OCI-LY7 (cell line): ENCODE measurements at regions not wholly inside any gene's neighbourhood (a gene's known extent, or its start where the extent isn't known, plus 50 kb on each side); places are given as distances from the start of the nearest gene placed in this dataset.

ENCODE experiments used
- BruUV-seq: library from RNA; stranded (reverse); fragments of 400-500 nt; replicated peaks from 2 replicates; lab custom pipeline; 2021; lab: Mats Ljungman, UMichigan
- CTCF ChIA-PET: fragments of 300-600 bp; sonication (Branson Sonifier 250); formaldehyde crosslinking; loops from one replicate; lab custom pipeline; 2022; ENCODE audit warnings: antibody characterized with exemption; ENCODE audit not compliant: unreplicated experiment; lab: Charles Lee
- POLR2A ChIA-PET: fragments of 300-600 bp; sonication (Branson Sonifier 250); formaldehyde crosslinking; loops from one replicate; lab custom pipeline; 2022; ENCODE audit warnings: antibody characterized with exemption; lab: Charles Lee
- DNase-seq: peaks from one replicate; pipeline ENCODE4 v3.0.0-alpha.2; 2015; ENCODE audit warnings: low spot score
- H2AFZ ChIP-seq: fragments of 200-600 bp; sonication (generic), shearing (Covaris generic); 2 replicates; pipeline ENCODE4 v1.6.1; 2014; ENCODE audit warnings: mild to moderate bottlenecking, antibody characterized with exemption, low read length, moderate library complexity
- H3K27ac ChIP-seq: fragments of 200-600 bp; sonication (generic); 2 replicates; pipeline ENCODE4 v1.5.1; 2014; ENCODE audit warnings: mixed run types, low read depth, mild to moderate bottlenecking, moderate library complexity, low read length, inconsistent platforms; ENCODE audit not compliant: poor library complexity, severe bottlenecking
- H3K36me3 ChIP-seq: fragments of 200-600 bp; sonication (generic); 2 replicates; pipeline ENCODE4 v1.6.1; 2014; ENCODE audit warnings: mild to moderate bottlenecking, antibody characterized with exemption, low read length, moderate library complexity, mixed read lengths; ENCODE audit not compliant: insufficient read depth
- H3K4me1 ChIP-seq: fragments of 200-600 bp; sonication (generic); 2 replicates; pipeline ENCODE4 v1.5.1; 2014; ENCODE audit warnings: mild to moderate bottlenecking, low read length; ENCODE audit not compliant: insufficient read depth, poor library complexity, severe bottlenecking
- H3K4me2 ChIP-seq: fragments of 200-600 bp; sonication (generic); 2 replicates; pipeline ENCODE4 v1.6.1; 2014; ENCODE audit warnings: mild to moderate bottlenecking, low read length
- H3K4me3 ChIP-seq: fragments of 200-600 bp; sonication (generic); 2 replicates; pipeline ENCODE4 v1.5.1; 2014; ENCODE audit warnings: mild to moderate bottlenecking, low read depth, low read length; ENCODE audit not compliant: poor library complexity, severe bottlenecking
- H3K79me2 ChIP-seq: fragments of 200-600 bp; sonication (generic); 2 replicates; pipeline ENCODE4 v1.6.1; 2016; ENCODE audit warnings: low read depth, mild to moderate bottlenecking, low read length, moderate library complexity, mixed read lengths; ENCODE audit not compliant: insufficient read depth
- H3K9me2 ChIP-seq: fragments of 200-600 bp; sonication (generic); 2 replicates; pipeline ENCODE4 v1.6.1; 2016; ENCODE audit warnings: mild to moderate bottlenecking, low read length, mixed read lengths; ENCODE audit not compliant: insufficient read depth
- H3K9me3 ChIP-seq: fragments of 200-600 bp; sonication (generic); 2 replicates; pipeline ENCODE4 v1.6.1; 2014; ENCODE audit warnings: mild to moderate bottlenecking, mixed run types, low read length, mixed read lengths
- H4K20me1 ChIP-seq: fragments of 200-600 bp; sonication (generic); 2 replicates; pipeline ENCODE4 v1.6.1; 2014; ENCODE audit warnings: mild to moderate bottlenecking, antibody characterized with exemption, low read length, moderate library complexity, mixed read lengths; ENCODE audit not compliant: insufficient read depth
- CTCF ChIP-seq: fragments of 200-600 bp; sonication (generic); conservative IDR thresholded peaks from 2 replicates; pipeline ENCODE4 v1.5.1; 2014; ENCODE audit warnings: mild to moderate bottlenecking, antibody characterized with exemption, low read length, moderate library complexity, mixed read lengths
- EZH2phosphoT487 ChIP-seq: fragments of 200-600 bp; sonication (generic); IDR thresholded peaks from 2 replicates; pipeline ENCODE4 v1.6.1; 2018; ENCODE audit warnings: low read depth, borderline replicate concordance, mild to moderate bottlenecking, mixed run types, antibody characterized with exemption, low read length, moderate library complexity, mixed read lengths
- intact Hi-C: fragments of 100-400 bp; cut with micrococcal nuclease; formaldehyde crosslinking; loops from one replicate; pipeline ENCODE4 v1.10.0; 2022; ENCODE audit not compliant: unreplicated experiment

GRCh38 chr18:30819619-30820018 is 222.9 kb downstream of the DSC3 start:
- BruUV-seq, result no TSS peak
- H3K9me2 ChIP-seq, result no peaks in the 10 kb centered on the region
- no peaks in the 10 kb centered on the region for H3K36me3 ChIP-seq
- H3K4me1 ChIP-seq, result no peaks in the 10 kb centered on the region
- TF ChIP-seq EZH2phosphoT487 (no peak), CTCF (no peak)
- no peaks in the 10 kb centered on the region for H3K9me3 ChIP-seq
- H3K4me3 ChIP-seq, result no peak overlapping the region
- ChIA-PET CTCF (no interaction called here), POLR2A (no interaction called here)
- no peak for DNase-seq
- H4K20me1 ChIP-seq, result no peaks in the 10 kb centered on the region
- intact Hi-C loops, result no loop called here
- H3K27ac ChIP-seq, result no peak overlapping the region
- H3K79me2 ChIP-seq, result no peaks in the 10 kb centered on the region
- H2AFZ ChIP-seq, result no peak overlapping the region
- no peak overlapping the region for H3K4me2 ChIP-seq

GRCh38 chr18:30814446-30814845 is 228.1 kb downstream of the DSC3 start:
- Histone ChIP-seq H3K4me1 (no peaks in the 10 kb centered on the region), H2AFZ (no peak overlapping the region), H3K79me2 (no peaks in the 10 kb centered on the region), H3K4me2 (no peak overlapping the region), H3K4me3 (no peak overlapping the region), H4K20me1 (no peaks in the 10 kb centered on the region), H3K27ac (no peak overlapping the region), H3K36me3 (no peaks in the 10 kb centered on the region), H3K9me2 (no peaks in the 10 kb centered on the region), H3K9me3 (no peaks in the 10 kb centered on the region)
- POLR2A ChIA-PET, result interaction anchor here (0.7 kb wide), 1 partner anchor 109 kb away, joined by 3 read pairs; no protein-coding TSS in a partner anchor
- CTCF ChIA-PET, result no interaction called here
- TF ChIP-seq EZH2phosphoT487, result no peak
- no peak for TF ChIP-seq CTCF
- DNase-seq, result no peak
- intact Hi-C loops, result no loop called here
- BruUV-seq, result no TSS peak

- POLR2A ChIA-PET, result no interaction called here
- BruUV-seq, result no TSS peak
- no peaks in the 10 kb centered on the region for H3K36me3 ChIP-seq
- CTCF ChIA-PET, result no interaction called here
- no peaks in the 10 kb centered on the region for H4K20me1 ChIP-seq
- DNase-seq, result no peak
- TF ChIP-seq CTCF (no peak), EZH2phosphoT487 (no peak)
- H3K4me1 ChIP-seq, result no peaks in the 10 kb centered on the region
- H2AFZ ChIP-seq, result no peak overlapping the region
- no peaks in the 10 kb centered on the region for H3K9me2 ChIP-seq
- no peaks in the 10 kb centered on the region for H3K79me2 ChIP-seq
- H3K9me3 ChIP-seq, result no peaks in the 10 kb centered on the region
- intact Hi-C loops, result no loop called here
- H3K4me2 ChIP-seq, result no peak overlapping the region
- H3K4me3 ChIP-seq, result no peak overlapping the region
- H3K27ac ChIP-seq, result no peak overlapping the region
Observed at GRCh38 chr18:30811580-30811979, 231.0 kb downstream of the DSC3 start.
